ENCODE measurements at regions not wholly inside any gene's neighbourhood (a gene's known extent, or its start where the extent isn't known, plus 50 kb on each side); places are given as distances from the start of the nearest gene placed in this dataset.

GRCh38 chr20:17882834-17883591 lies 85.6 kb downstream of the SNX5 start:
- intact Hi-C loops (cut with DNase I) = no loop called here
- TF ChIP-seq CTCF (IDR thresholded peaks at IDR 0.05) = no peak
- no peak for TF ChIP-seq EP300 (IDR thresholded peaks at IDR 0.05)
- no peak for TF ChIP-seq POLR2A (IDR thresholded peaks at IDR 0.05)
- Histone ChIP-seq H3K4me3 (no peak overlapping the region), H3K9me3 (no peaks in the 10 kb centered on the region), H3K36me3 (no peaks in the 10 kb centered on the region), H3K4me1 (ENCODE audit: insufficient read depth) (peaks cover 3% of the 10 kb centered on the region), H3K27ac (no peak overlapping the region), H3K27me3 (no peaks in the 10 kb centered on the region)
- DNase-seq = peak in 1 of 5 donors; percentile 6
- 84 to 92% (median 86%) methylated on average over 10 of the region's 10 CpGs for WGBS, 3 donors

GRCh38 chr20:17882065-17882833 lies 86.3 kb downstream of the SNX5 start:
- TF ChIP-seq POLR2A (IDR thresholded peaks at IDR 0.05) = no peak
- no peak for TF ChIP-seq EP300 (IDR thresholded peaks at IDR 0.05)
- no peak for TF ChIP-seq CTCF (IDR thresholded peaks at IDR 0.05)
- Histone ChIP-seq H3K9me3 (no peaks in the 10 kb centered on the region), H3K36me3 (no peaks in the 10 kb centered on the region), H3K4me1 (ENCODE audit: insufficient read depth) (peaks cover 3% of the 10 kb centered on the region), H3K27me3 (no peaks in the 10 kb centered on the region), H3K4me3 (no peak overlapping the region), H3K27ac (no peak overlapping the region)
- intact Hi-C loops (cut with DNase I) = no loop called here
- WGBS, 3 donors = 84 to 87% (median 85%) methylated on average over 16 to 17 of the region's 17 CpGs
- DNase-seq = peak in 1 of 5 donors; percentile 12

GRCh38 chr20:17881741-17882064 lies 86.9 kb downstream of the SNX5 start:
- H3K36me3 ChIP-seq = no peaks in the 10 kb centered on the region
- intact Hi-C loops (cut with DNase I) = no loop called here
- WGBS, 3 donors = 88 to 95% (median 95%) methylated on average over 1 of the region's 1 CpG
- no peak for TF ChIP-seq POLR2A (IDR thresholded peaks at IDR 0.05)
- TF ChIP-seq EP300 (IDR thresholded peaks at IDR 0.05) = no peak
- no peak for TF ChIP-seq CTCF (IDR thresholded peaks at IDR 0.05)
- H3K27me3 ChIP-seq = no peaks in the 10 kb centered on the region
- DNase-seq = peak in 1 of 5 donors; percentile 8
- peaks cover 3% of the 10 kb centered on the region for H3K4me1 ChIP-seq (ENCODE audit: insufficient read depth)
- no peaks in the 10 kb centered on the region for H3K9me3 ChIP-seq
- H3K27ac ChIP-seq = no peak overlapping the region
- H3K4me3 ChIP-seq = no peak overlapping the region

- H3K4me3 ChIP-seq = no peak overlapping the region
- H3K36me3 ChIP-seq = no peaks in the 10 kb centered on the region
- no peaks in the 10 kb centered on the region for H3K9me3 ChIP-seq
- WGBS, 3 donors = 69 to 80% (median 75%) methylated on average over 6 of the region's 6 CpGs
- no peak for DNase-seq
- intact Hi-C loops (cut with DNase I) = loop anchor here in 1 of 4 donors (10.0 kb wide), 1 partner anchor 94 kb away; no protein-coding TSS in a partner anchor
- TF ChIP-seq EP300 (IDR thresholded peaks at IDR 0.05) (no peak), POLR2A (IDR thresholded peaks at IDR 0.05) (no peak), CTCF (IDR thresholded peaks at IDR 0.05) (no peak)
- peaks cover 14% of the 10 kb centered on the region for H3K4me1 ChIP-seq (ENCODE audit: insufficient read depth)
- no peaks in the 10 kb centered on the region for H3K27me3 ChIP-seq
- no peak overlapping the region for H3K27ac ChIP-seq
These were observed 89.5 kb downstream of the SNX5 start for GRCh38 chr20:17878912-17879602.
